Activated CD4-positive, alpha-beta T cell treated with anti-CD3 and anti-CD28 coated beads, Interleukin-10, Interleukin-2, amounts not matched to agents 100 ng/mL and 50 ng/mL, durations not matched to agents 16 hours and 8 hours (primary cell): ENCODE measurements at regions not wholly inside any gene's neighbourhood (a gene's known extent, or its start where the extent isn't known, plus 50 kb on each side); places are given as distances from the start of the nearest gene placed in this dataset.

Experiments
- DNase-seq: peaks from one replicate; pipeline ENCODE4 v3.0.0-alpha.2; 2020

GRCh38 chr1:190540366-190540765 lies 62.7 kb upstream of the BRINP3 start:
- no peak for DNase-seq

- DNase-seq: no peak
These were observed 74.0 kb upstream of the BRINP3 start for GRCh38 chr1:190551638-190552037.

GRCh38 chr1:190560161-190560681 lies 82.6 kb upstream of the BRINP3 start:
- no peak for DNase-seq

GRCh38 chr1:190563230-190563629 lies 85.6 kb upstream of the BRINP3 start:
- DNase-seq: no peak

- DNase-seq: no peak
These were observed 86.5 kb upstream of the BRINP3 start for GRCh38 chr1:190564117-190564516.

- no peak for DNase-seq
These were observed 100.4 kb upstream of the BRINP3 start for GRCh38 chr1:190578017-190578416.

GRCh38 chr1:190578526-190578925 lies 100.9 kb upstream of the BRINP3 start:
- no peak for DNase-seq

- DNase-seq: no peak
These were observed 102.0 kb upstream of the BRINP3 start for GRCh38 chr1:190579552-190580193.

- DNase-seq: no peak
These were observed 106.2 kb upstream of the BRINP3 start for GRCh38 chr1:190583862-190584261.

GRCh38 chr1:190588424-190588823 lies 110.8 kb upstream of the BRINP3 start:
- no peak for DNase-seq

- no peak for DNase-seq
These were observed 117.8 kb upstream of the BRINP3 start for GRCh38 chr1:190595438-190595837.

- no peak for DNase-seq
These were observed 119.6 kb upstream of the BRINP3 start for GRCh38 chr1:190597294-190597693.

- DNase-seq: no peak
These were observed 122.0 kb upstream of the BRINP3 start for GRCh38 chr1:190599670-190600069.

- no peak for DNase-seq
These were observed 124.7 kb upstream of the BRINP3 start for GRCh38 chr1:190602325-190602724.

- no peak for DNase-seq
These were observed 130.6 kb upstream of the BRINP3 start for GRCh38 chr1:190608282-190608681.

GRCh38 chr1:190615818-190616217 lies 138.2 kb upstream of the BRINP3 start:
- no peak for DNase-seq

- no peak for DNase-seq
These were observed 138.6 kb upstream of the BRINP3 start for GRCh38 chr1:190616235-190616634.

- no peak for DNase-seq
These were observed 142.1 kb upstream of the BRINP3 start for GRCh38 chr1:190619724-190620123.

- no peak for DNase-seq
These were observed 155.8 kb upstream of the BRINP3 start for GRCh38 chr1:190633488-190633887.

- no peak for DNase-seq
These were observed 156.5 kb upstream of the BRINP3 start for GRCh38 chr1:190634134-190634533.

- no peak for DNase-seq
These were observed 171.9 kb upstream of the BRINP3 start for GRCh38 chr1:190649553-190649952.

- DNase-seq: no peak
These were observed 181.2 kb upstream of the BRINP3 start for GRCh38 chr1:190658907-190659306.

- no peak for DNase-seq
These were observed 186.3 kb upstream of the BRINP3 start for GRCh38 chr1:190663962-190664361.

GRCh38 chr1:190665045-190665444 lies 187.4 kb upstream of the BRINP3 start:
- no peak for DNase-seq

GRCh38 chr1:190667914-190668313 lies 190.2 kb upstream of the BRINP3 start:
- DNase-seq: no peak
